Lower leg skin (tissue), 4 donors: ENCODE measurements at regions not wholly inside any gene's neighbourhood (a gene's known extent, or its start where the extent isn't known, plus 50 kb on each side); places are given as distances from the start of the nearest gene placed in this dataset.

Experiments
- DNase-seq, 2 donors: peaks; one replicate each; pipeline ENCODE4 v3.0.0-alpha.2; 2019; ENCODE audit warnings: low spot score in 2 of 2
- H3K4me3 ChIP-seq: fragments of 200-600 bp; sonication (generic); 2 replicates; pipeline ENCODE4 v1.5.1; 2017; ENCODE audit warnings: mild to moderate bottlenecking, low read depth; ENCODE audit not compliant: poor library complexity, severe bottlenecking
- CTCF ChIP-seq, 3 donors: fragments of 450-650 bp; IDR thresholded peaks; one replicate each; pipeline ENCODE4 v1.5.1; 2016; ENCODE audit warnings: antibody characterized with exemption in 3 of 3, mild to moderate bottlenecking in 3 of 3, moderate library complexity in 2 of 3
- POLR2A ChIP-seq, 2 donors: fragments of 450-650 bp; IDR thresholded peaks; one replicate each; pipeline ENCODE4 v1.6.1; 2016 to 2017; ENCODE audit warnings: antibody characterized with exemption in 2 of 2, mild to moderate bottlenecking in 1 of 2, moderate library complexity in 1 of 2
- WGBS, 2 donors: methylation state at CpG; one replicate each; pipeline ENCODE4 v1.1.5; 2018; 5-methylcytosine and 5-hydroxymethylcytosine counted together
- intact Hi-C: fragments of 100-400 bp; cut with DNase I; formaldehyde crosslinking; loops from one replicate; pipeline ENCODE4 v1.15.0; 2023; ENCODE audit warnings: low total_unique reads

GRCh38 chr5:91840412-91840811 lies 457.3 kb upstream of the ARRDC3 start:
- DNase-seq = no peak
- H3K4me3 ChIP-seq = no peak overlapping the region
- TF ChIP-seq CTCF (IDR thresholded peaks at IDR 0.05) (no peak), POLR2A (IDR thresholded peaks at IDR 0.05) (no peak)
- intact Hi-C loops = no loop called here
- 76 to 79% methylated on average over 4 of the region's 4 CpGs for WGBS, 2 donors

- DNase-seq = no peak
- TF ChIP-seq CTCF (IDR thresholded peaks at IDR 0.05) = no peak
- TF ChIP-seq POLR2A (IDR thresholded peaks at IDR 0.05) = no peak
- WGBS, 2 donors = 70 to 71% methylated on average over 4 of the region's 4 CpGs
- intact Hi-C loops = no loop called here
- no peak overlapping the region for H3K4me3 ChIP-seq
These were observed 456.6 kb upstream of the ARRDC3 start for GRCh38 chr5:91839721-91840120.

- intact Hi-C loops = no loop called here
- H3K4me3 ChIP-seq = no peak overlapping the region
- TF ChIP-seq POLR2A (IDR thresholded peaks at IDR 0.05) = no peak
- DNase-seq = no peak
- 54 to 57% methylated on average over 2 of the region's 2 CpGs for WGBS, 2 donors
These were observed 456.1 kb upstream of the ARRDC3 start for GRCh38 chr5:91839233-91839632.

- no peak overlapping the region for H3K4me3 ChIP-seq
- intact Hi-C loops = no loop called here
- 74% methylated on average over 5 of the region's 5 CpGs for WGBS, 2 donors
- no peak for TF ChIP-seq CTCF (IDR thresholded peaks at IDR 0.05)
- TF ChIP-seq POLR2A (IDR thresholded peaks at IDR 0.05) = no peak
- no peak for DNase-seq
These were observed 447.3 kb upstream of the ARRDC3 start for GRCh38 chr5:91830361-91830953.

GRCh38 chr5:91825618-91826017 lies 442.5 kb upstream of the ARRDC3 start:
- H3K4me3 ChIP-seq = no peak overlapping the region
- TF ChIP-seq CTCF (IDR thresholded peaks at IDR 0.05) (no peak), POLR2A (IDR thresholded peaks at IDR 0.05) (no peak)
- 74 to 78% methylated on average over 4 of the region's 4 CpGs for WGBS, 2 donors
- no peak for DNase-seq
- intact Hi-C loops = no loop called here

GRCh38 chr5:91824406-91824805 lies 441.3 kb upstream of the ARRDC3 start:
- no peak for DNase-seq
- intact Hi-C loops = no loop called here
- H3K4me3 ChIP-seq = no peak overlapping the region
- TF ChIP-seq CTCF (IDR thresholded peaks at IDR 0.05) = no peak
- 86 to 88% methylated on average over 2 of the region's 2 CpGs for WGBS, 2 donors
